Fibroblast of lung (primary cell): ENCODE measurements at regions not wholly inside any gene's neighbourhood (a gene's known extent, or its start where the extent isn't known, plus 50 kb on each side); places are given as distances from the start of the nearest gene placed in this dataset.

Experiments used
- DNase-seq, 2 donors: peaks; one replicate each; pipeline versions ENCODE4 v3.0.0 to v3.0.0-alpha.2; 2010; ENCODE audit warnings: low read depth in 2 of 2
- H2AFZ ChIP-seq: 2 replicates; pipeline ENCODE4 v1.5.1; 2012; ENCODE audit warnings: low read length, control low read depth, inconsistent platforms
- H3K27ac ChIP-seq: 2 replicates; pipeline ENCODE4 v1.5.1; 2011; ENCODE audit warnings: low read length, control low read depth; ENCODE audit not compliant: insufficient read depth
- H3K27me3 ChIP-seq: 2 replicates; pipeline ENCODE4 v1.5.1; 2011; ENCODE audit warnings: mild to moderate bottlenecking, low read length; ENCODE audit not compliant: control insufficient read depth, insufficient read depth
- H3K36me3 ChIP-seq: 2 replicates; pipeline ENCODE4 v1.5.1; 2011; ENCODE audit warnings: low read length; ENCODE audit not compliant: control insufficient read depth, insufficient read depth
- H3K4me1 ChIP-seq: 2 replicates; pipeline ENCODE4 v1.5.1; 2011; ENCODE audit warnings: low read length; ENCODE audit not compliant: control insufficient read depth, insufficient read depth; ENCODE audit errors: extremely low read depth
- H3K4me2 ChIP-seq: 2 replicates; pipeline ENCODE4 v1.5.1; 2011; ENCODE audit warnings: low read length, control low read depth; ENCODE audit not compliant: insufficient read depth; ENCODE audit errors: extremely low read depth
- H3K4me3 ChIP-seq, 4 experiments: fragments of 200-600 bp in 1 of 4; sonication (generic) in 1 of 4; replicated peaks in 1 of 4; 2 replicates each; pipeline ENCODE4 v1.5.1; 2011 to 2016; ENCODE audit warnings: low read length in 4 of 4, low read depth in 3 of 4, mild to moderate bottlenecking in 3 of 4, control low read depth in 2 of 4, inconsistent platforms in 1 of 4, mixed read lengths in 1 of 4; ENCODE audit not compliant: insufficient read depth in 1 of 4; ENCODE audit errors: control extremely low read depth in 1 of 4
- H3K79me2 ChIP-seq: 2 replicates; pipeline ENCODE4 v1.5.1; 2012; ENCODE audit warnings: mild to moderate bottlenecking, low read length, inconsistent platforms; ENCODE audit not compliant: control insufficient read depth, insufficient read depth
- H3K9ac ChIP-seq: 2 replicates; pipeline ENCODE4 v1.5.1; 2011; ENCODE audit warnings: mild to moderate bottlenecking, low read length, control low read depth; ENCODE audit not compliant: insufficient read depth
- H3K9me3 ChIP-seq: 2 replicates; pipeline ENCODE4 v1.5.1; 2012; ENCODE audit warnings: low read depth, low read length; ENCODE audit not compliant: control insufficient read depth, insufficient read depth
- H4K20me1 ChIP-seq: 2 replicates; pipeline ENCODE4 v1.5.1; 2011; ENCODE audit warnings: low read length; ENCODE audit not compliant: control insufficient read depth, insufficient read depth; ENCODE audit errors: extremely low read depth
- CTCF ChIP-seq, 2 donors: IDR thresholded peaks in 1 of 2; conservative IDR thresholded peaks in 1 of 2; 1 replicate in 1 of 2; 2 replicates in 1 of 2; pipeline ENCODE4 v1.5.1; 2011 to 2012; ENCODE audit warnings: low read length in 2 of 2, control low read depth in 1 of 2, inconsistent platforms in 1 of 2, low read depth in 1 of 2, mild to moderate bottlenecking in 1 of 2
- EZH2 ChIP-seq: IDR thresholded peaks from 2 replicates; pipeline ENCODE4 v1.5.1; 2012; ENCODE audit warnings: low read length, control low read depth, mild to moderate bottlenecking; ENCODE audit errors: missing control alignments

GRCh38 chr1:65020774-65021173, 54.4 kb upstream of the JAK1 start:
- DNase-seq: peak in 1 of 2 donors; percentile 24
- TF ChIP-seq EZH2 (no peak), CTCF (conservative IDR thresholded peaks at IDR 0.05 in 1 of 2, IDR thresholded peaks at IDR 0.05 in 1 of 2; ENCODE audit: low read depth in 1 of 2, low read length in 2 of 2) (peak; percentile 29 to 55)
- no peaks in the 10 kb centered on the region for H3K27me3 ChIP-seq

GRCh38 chr1:65021795-65022194, 55.4 kb upstream of the JAK1 start:
- Histone ChIP-seq H3K4me2 (no peak overlapping the region), H3K79me2 (no peaks in the 10 kb centered on the region), H4K20me1 (no peaks in the 10 kb centered on the region), H2AFZ (no peak overlapping the region), H3K27ac (no peak overlapping the region), H3K27me3 (no peaks in the 10 kb centered on the region), H3K4me3 (no peak overlapping the region), H3K9ac (no peak overlapping the region), H3K4me1 (no peaks in the 10 kb centered on the region), H3K9me3 (no peaks in the 10 kb centered on the region), H3K36me3 (no peaks in the 10 kb centered on the region)
- DNase-seq: no peak
- no peak for TF ChIP-seq CTCF (conservative IDR thresholded peaks at IDR 0.05 in 1 of 2, IDR thresholded peaks at IDR 0.05 in 1 of 2; ENCODE audit: low read depth in 1 of 2, low read length in 2 of 2)
- no peak for TF ChIP-seq EZH2

More at GRCh38 chr1:65020774-65021173, 54.4 kb upstream of the JAK1 start:
- Histone ChIP-seq H3K4me3 (no peak overlapping the region), H3K27ac (no peak overlapping the region), H3K9ac (no peak overlapping the region), H3K4me1 (no peaks in the 10 kb centered on the region), H3K79me2 (no peaks in the 10 kb centered on the region), H2AFZ (no peak overlapping the region), H3K4me2 (no peak overlapping the region), H3K36me3 (no peaks in the 10 kb centered on the region), H4K20me1 (no peaks in the 10 kb centered on the region), H3K9me3 (no peaks in the 10 kb centered on the region)

- no peak for DNase-seq
- Histone ChIP-seq H3K9ac (no peak overlapping the region), H3K9me3 (no peaks in the 10 kb centered on the region), H3K36me3 (no peaks in the 10 kb centered on the region), H3K79me2 (no peaks in the 10 kb centered on the region), H3K27ac (no peak overlapping the region), H3K27me3 (no peaks in the 10 kb centered on the region), H3K4me3 (no peak overlapping the region), H4K20me1 (no peaks in the 10 kb centered on the region), H3K4me1 (no peaks in the 10 kb centered on the region), H3K4me2 (no peak overlapping the region), H2AFZ (no peak overlapping the region)
- TF ChIP-seq EZH2 (no peak), CTCF (conservative IDR thresholded peaks at IDR 0.05 in 1 of 2, IDR thresholded peaks at IDR 0.05 in 1 of 2; ENCODE audit: low read depth in 1 of 2, low read length in 2 of 2) (no peak)
Measured at GRCh38 chr1:65022216-65022615, 55.9 kb upstream of the JAK1 start.
